Breast epithelium (tissue), 4 donors: ENCODE measurements at regions not wholly inside any gene's neighbourhood (a gene's known extent, or its start where the extent isn't known, plus 50 kb on each side); places are given as distances from the start of the nearest gene placed in this dataset.

Source experiments
- DNase-seq, 2 donors: peaks; one replicate each; pipeline ENCODE4 v3.0.0-alpha.2; 2019; ENCODE audit warnings: low spot score in 2 of 2
- H3K27ac ChIP-seq, 2 donors: fragments of 200-600 bp; sonication (generic) in 1 of 2; one replicate each; pipeline ENCODE4 v1.5.1; 2016 to 2019; ENCODE audit warnings: mild to moderate bottlenecking in 1 of 2
- H3K27me3 ChIP-seq, 2 donors: fragments of 200-600 bp; sonication (generic) in 1 of 2; one replicate each; pipeline versions ENCODE4 v1.5.1 to v1.6.0; 2017 to 2019; ENCODE audit warnings: control low read depth in 1 of 2, mild to moderate bottlenecking in 1 of 2
- H3K36me3 ChIP-seq: fragments of 200-600 bp; one replicate; pipeline ENCODE4 v1.5.1; 2019
- H3K4me1 ChIP-seq, 2 donors: fragments of 200-600 bp; sonication (generic); one replicate each; pipeline ENCODE4 v1.5.1; 2016 to 2019; ENCODE audit warnings: control low read depth in 1 of 2
- H3K4me3 ChIP-seq, 3 donors: fragments of 200-600 bp; sonication (generic); 1 replicate in 2 of 3; 2 replicates in 1 of 3; pipeline ENCODE4 v1.5.1; 2016 to 2019; ENCODE audit warnings: mild to moderate bottlenecking in 3 of 3, moderate library complexity in 2 of 3
- H3K9me3 ChIP-seq, 2 donors: fragments of 200-600 bp; sonication (generic) in 1 of 2; one replicate each; pipeline ENCODE4 v1.5.1; 2016 to 2019; ENCODE audit warnings: control low read depth in 1 of 2
- CTCF ChIP-seq, 3 donors: fragments of 450-650 bp; IDR thresholded peaks; one replicate each; pipeline ENCODE4 v1.5.1; 2016 to 2017; ENCODE audit warnings: antibody characterized with exemption in 3 of 3, mild to moderate bottlenecking in 3 of 3, moderate library complexity in 3 of 3
- POLR2A ChIP-seq: fragments of 450-650 bp; IDR thresholded peaks from one replicate; pipeline ENCODE4 v1.6.1; 2016; ENCODE audit warnings: antibody characterized with exemption, mild to moderate bottlenecking, moderate library complexity
- POLR2AphosphoS5 ChIP-seq, 3 donors: sonication (generic); formaldehyde crosslinking; IDR thresholded peaks; one replicate each; pipeline ENCODE4 v1.6.1; 2017; ENCODE audit warnings: antibody characterized with exemption in 3 of 3
- intact Hi-C: fragments of 100-400 bp; cut with DNase I; formaldehyde crosslinking; loops from one replicate; pipeline ENCODE4 v1.15.1; 2023; ENCODE audit warnings: low total_unique reads

GRCh38 chr11:69411257-69411924, 70.1 kb upstream of the LINC01488 start:
- Histone ChIP-seq H3K4me1 (no peaks in the 10 kb centered on the region), H3K4me3 (no peak overlapping the region), H3K9me3 (no peaks in the 10 kb centered on the region), H3K36me3 (no peaks in the 10 kb centered on the region), H3K27ac (no peak overlapping the region), H3K27me3 (no peaks in the 10 kb centered on the region)
- intact Hi-C loops, result no loop called here
- no peak for TF ChIP-seq POLR2A
- no peak for TF ChIP-seq CTCF (IDR thresholded peaks at IDR 0.05)
- no peak for TF ChIP-seq POLR2AphosphoS5 (IDR thresholded peaks at IDR 0.05)
- no peak for DNase-seq

- no peaks in the 10 kb centered on the region for H3K4me1 ChIP-seq
- no peak for DNase-seq
- intact Hi-C loops, result no loop called here
- H3K36me3 ChIP-seq, result no peaks in the 10 kb centered on the region
- H3K27me3 ChIP-seq, result no peaks in the 10 kb centered on the region
- TF ChIP-seq POLR2AphosphoS5 (IDR thresholded peaks at IDR 0.05) (no peak), POLR2A (no peak), CTCF (IDR thresholded peaks at IDR 0.05) (no peak)
- no peak overlapping the region for H3K4me3 ChIP-seq
- no peak overlapping the region for H3K27ac ChIP-seq
- no peaks in the 10 kb centered on the region for H3K9me3 ChIP-seq
These were observed 68.3 kb upstream of the LINC01488 start for GRCh38 chr11:69413015-69413801.

- no peak for TF ChIP-seq POLR2AphosphoS5 (IDR thresholded peaks at IDR 0.05)
- TF ChIP-seq POLR2A, result no peak
- TF ChIP-seq CTCF (IDR thresholded peaks at IDR 0.05), result no peak
- intact Hi-C loops, result no loop called here
- no peak for DNase-seq
- Histone ChIP-seq H3K36me3 (no peaks in the 10 kb centered on the region), H3K9me3 (no peaks in the 10 kb centered on the region), H3K4me1 (no peaks in the 10 kb centered on the region), H3K27me3 (no peaks in the 10 kb centered on the region), H3K4me3 (no peak overlapping the region), H3K27ac (no peak overlapping the region)
These were observed 67.5 kb upstream of the LINC01488 start for GRCh38 chr11:69413993-69414392.

- intact Hi-C loops, result no loop called here
- H3K9me3 ChIP-seq, result no peaks in the 10 kb centered on the region
- H3K27me3 ChIP-seq, result no peaks in the 10 kb centered on the region
- H3K4me1 ChIP-seq, result no peaks in the 10 kb centered on the region
- DNase-seq, result no peak
- H3K36me3 ChIP-seq, result no peaks in the 10 kb centered on the region
- H3K4me3 ChIP-seq, result no peak overlapping the region
- no peak overlapping the region for H3K27ac ChIP-seq
- no peak for TF ChIP-seq POLR2AphosphoS5 (IDR thresholded peaks at IDR 0.05)
- no peak for TF ChIP-seq CTCF (IDR thresholded peaks at IDR 0.05)
- TF ChIP-seq POLR2A, result no peak
These were observed 66.7 kb upstream of the LINC01488 start for GRCh38 chr11:69414773-69415187.

GRCh38 chr11:69415411-69416142, 65.9 kb upstream of the LINC01488 start:
- H3K4me1 ChIP-seq, result no peaks in the 10 kb centered on the region
- no peaks in the 10 kb centered on the region for H3K27me3 ChIP-seq
- intact Hi-C loops, result no loop called here
- no peaks in the 10 kb centered on the region for H3K36me3 ChIP-seq
- H3K27ac ChIP-seq, result no peak overlapping the region
- no peaks in the 10 kb centered on the region for H3K9me3 ChIP-seq
- no peak for DNase-seq
- H3K4me3 ChIP-seq, result no peak overlapping the region
- TF ChIP-seq CTCF (IDR thresholded peaks at IDR 0.05) (no peak), POLR2AphosphoS5 (IDR thresholded peaks at IDR 0.05) (no peak), POLR2A (no peak)
